ENCODE measurements at regions not wholly inside any gene's neighbourhood (a gene's known extent, or its start where the extent isn't known, plus 50 kb on each side); places are given as distances from the start of the nearest gene placed in this dataset.

DNA sequence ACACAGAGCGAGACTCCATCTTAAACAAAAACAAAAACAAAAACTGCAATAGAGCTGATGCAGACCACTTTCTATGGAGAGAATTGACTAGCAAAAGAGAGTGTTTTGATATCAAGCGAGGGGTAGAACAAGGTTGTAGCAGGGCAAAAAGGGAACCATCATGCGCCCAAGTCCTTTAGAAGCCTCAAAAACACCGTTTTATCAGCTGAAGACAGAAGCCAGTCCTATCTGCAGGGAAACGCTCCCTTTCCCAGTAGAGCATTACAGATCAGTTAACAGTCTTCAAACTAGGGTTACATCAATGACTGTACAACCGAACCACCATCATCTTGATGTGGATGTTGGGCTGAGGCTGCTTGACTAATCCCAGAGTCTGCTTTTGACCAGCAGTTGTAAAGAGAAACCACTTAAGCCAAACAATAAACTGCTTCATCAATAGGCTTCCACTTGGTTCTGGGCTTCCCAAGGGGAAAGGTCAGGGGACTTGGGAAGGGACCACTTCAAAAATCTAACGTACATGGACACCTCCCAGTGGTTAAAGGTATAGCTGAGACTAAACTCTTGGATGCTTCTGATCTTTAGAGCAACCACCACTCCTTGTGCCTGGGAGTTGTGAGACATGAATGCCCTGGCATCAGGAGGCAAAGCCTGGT, 59.6 kb upstream of the SPDEF start:
- no peaks in the 10 kb centered on the region for H3K27me3 ChIP-seq
- peaks cover 14 to 17% of the 10 kb centered on the region in 2 donors for H3K4me1 ChIP-seq
- H3K36me3 ChIP-seq = no peaks in the 10 kb centered on the region
- ATAC-seq = no peak
- in situ Hi-C loops (cut with MboI; ENCODE audit: low sequenced_read_pairs in 4 of 4) = loop anchor here (10.0 to 25.0 kb wide), 5 partner anchors 153 to 428 kb away; partner anchors contain the start of gene PACSIN1 (in 1 of the 4)
- H3K9me3 ChIP-seq = no peaks in the 10 kb centered on the region
- TF ChIP-seq POLR2A (IDR thresholded peaks at IDR 0.05) = no peak
- TF ChIP-seq, protein P1, sequence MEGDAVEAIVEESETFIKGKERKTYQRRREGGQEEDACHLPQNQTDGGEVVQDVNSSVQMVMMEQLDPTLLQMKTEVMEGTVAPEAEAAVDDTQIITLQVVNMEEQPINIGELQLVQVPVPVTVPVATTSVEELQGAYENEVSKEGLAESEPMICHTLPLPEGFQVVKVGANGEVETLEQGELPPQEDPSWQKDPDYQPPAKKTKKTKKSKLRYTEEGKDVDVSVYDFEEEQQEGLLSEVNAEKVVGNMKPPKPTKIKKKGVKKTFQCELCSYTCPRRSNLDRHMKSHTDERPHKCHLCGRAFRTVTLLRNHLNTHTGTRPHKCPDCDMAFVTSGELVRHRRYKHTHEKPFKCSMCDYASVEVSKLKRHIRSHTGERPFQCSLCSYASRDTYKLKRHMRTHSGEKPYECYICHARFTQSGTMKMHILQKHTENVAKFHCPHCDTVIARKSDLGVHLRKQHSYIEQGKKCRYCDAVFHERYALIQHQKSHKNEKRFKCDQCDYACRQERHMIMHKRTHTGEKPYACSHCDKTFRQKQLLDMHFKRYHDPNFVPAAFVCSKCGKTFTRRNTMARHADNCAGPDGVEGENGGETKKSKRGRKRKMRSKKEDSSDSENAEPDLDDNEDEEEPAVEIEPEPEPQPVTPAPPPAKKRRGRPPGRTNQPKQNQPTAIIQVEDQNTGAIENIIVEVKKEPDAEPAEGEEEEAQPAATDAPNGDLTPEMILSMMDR (IDR thresholded peaks at IDR 0.05 in 4 of 5, conservative IDR thresholded peaks at IDR 0.05 in 1 of 5) = no peak
- DNase-seq = no peak
- H3K4me3 ChIP-seq = no peak overlapping the region
- intact Hi-C loops (cut with DNase I; ENCODE audit: low total_unique reads) = no loop called here
- H3K27ac ChIP-seq = no peak overlapping the region

DNA sequence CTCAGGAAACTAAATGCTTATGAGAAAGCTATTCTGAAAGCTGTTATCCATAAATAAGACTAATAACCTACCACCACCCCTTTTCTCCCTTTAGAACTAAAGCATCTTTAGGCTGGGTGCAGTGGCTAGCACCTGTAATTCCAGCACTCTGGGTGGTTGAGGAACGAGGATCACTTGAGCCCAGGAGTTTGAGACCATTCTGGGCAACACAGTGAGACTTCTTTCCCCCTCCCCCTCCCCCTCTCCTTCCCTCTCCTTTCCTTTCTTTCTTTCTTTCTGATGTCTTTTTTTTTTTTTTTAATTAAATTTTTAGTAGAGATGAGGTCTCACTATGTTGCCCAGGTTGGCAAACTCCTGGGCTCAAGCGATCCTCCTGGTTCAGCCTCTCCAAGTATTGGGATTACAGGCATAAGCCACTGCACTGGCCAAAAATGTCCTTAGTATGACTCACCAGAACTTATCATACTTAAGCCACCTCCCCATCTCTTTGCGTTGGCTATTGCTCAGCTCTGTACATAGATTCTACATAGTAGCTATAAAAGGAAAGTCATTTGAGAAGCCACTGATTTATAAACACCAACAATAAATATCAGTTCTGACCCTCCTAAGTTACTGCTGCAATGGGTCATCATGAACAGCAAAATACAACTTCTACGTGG, 54.8 kb upstream of the SPDEF start:
- intact Hi-C loops (cut with DNase I; ENCODE audit: low total_unique reads) (loop anchor here (5.0 kb wide), 1 partner anchor 86 kb away; the partner anchor contains the start of gene ILRUN), in situ Hi-C loops (cut with MboI; ENCODE audit: low sequenced_read_pairs in 4 of 4) (loop anchor here (5.0 to 25.0 kb wide), 6 partner anchors 84 to 424 kb away; partner anchors contain the start of gene PACSIN1 (in 1 of the 4))
- TF ChIP-seq, protein P1 (IDR thresholded peaks at IDR 0.05 in 4 of 5, conservative IDR thresholded peaks at IDR 0.05 in 1 of 5) = no peak
- no peak for TF ChIP-seq POLR2A (IDR thresholded peaks at IDR 0.05)
- Histone ChIP-seq H3K4me3 (no peak overlapping the region), H3K27ac (peak overlapping the region; percentile 60 to 74 (median 68)), H3K36me3 (peaks cover 0 to under 1% of the 10 kb centered on the region in 2 donors), H3K4me1 (peaks cover 34 to 41% of the 10 kb centered on the region in 2 donors), H3K9me3 (no peaks in the 10 kb centered on the region), H3K27me3 (no peaks in the 10 kb centered on the region)
- DNase-seq (no peak), ATAC-seq (no peak)

DNA sequence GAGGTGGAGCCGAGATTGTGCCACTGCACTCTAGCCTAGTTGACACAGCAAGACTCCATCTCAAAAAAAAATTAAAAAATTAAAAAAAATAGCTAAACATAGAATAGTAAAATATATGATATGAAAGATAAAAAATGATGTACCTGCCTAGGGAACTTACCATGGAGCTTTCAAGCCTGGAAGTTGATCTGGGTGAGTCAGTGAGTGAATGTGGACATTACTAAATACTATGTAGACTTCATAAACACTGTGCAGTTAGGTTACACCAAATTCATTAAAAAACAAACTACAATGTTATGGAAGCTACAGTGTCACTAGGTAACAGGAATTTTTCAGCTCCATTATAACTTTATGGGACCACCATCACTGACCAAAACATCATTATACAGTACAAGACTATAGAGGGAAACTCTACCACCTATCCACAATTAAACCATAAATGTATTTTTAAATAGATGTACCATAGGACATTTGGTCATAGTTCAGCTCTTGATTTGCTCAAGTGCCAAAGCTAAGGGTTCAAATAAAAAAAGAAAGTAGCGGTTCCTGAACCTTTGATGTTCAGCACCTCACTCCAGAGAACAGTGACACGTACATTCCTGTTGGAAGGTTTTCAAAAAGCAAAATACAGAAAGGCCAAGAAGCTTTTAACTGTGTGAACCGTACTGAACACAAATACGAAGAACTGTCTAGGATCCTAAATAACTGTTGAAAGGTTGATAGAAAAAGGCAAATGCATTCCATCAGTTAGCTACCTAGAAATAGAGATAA, 52.4 kb upstream of the SPDEF start:
- in situ Hi-C loops (cut with MboI; ENCODE audit: low sequenced_read_pairs in 4 of 4) = loop anchor here (5.0 to 25.0 kb wide), 7 partner anchors 81 to 421 kb away; partner anchors contain the start of gene PACSIN1 (in 1 of the 4)
- TF ChIP-seq, protein P1 (IDR thresholded peaks at IDR 0.05 in 4 of 5, conservative IDR thresholded peaks at IDR 0.05 in 1 of 5) = no peak
- TF ChIP-seq POLR2A (IDR thresholded peaks at IDR 0.05) = no peak
- Histone ChIP-seq H3K27ac (peak overlapping the region; percentile 60 to 74 (median 68)), H3K4me3 (no peak overlapping the region), H3K4me1 (peaks cover 42 to 53% of the 10 kb centered on the region in 2 donors), H3K27me3 (no peaks in the 10 kb centered on the region), H3K36me3 (peaks cover 0 to 5% of the 10 kb centered on the region in 2 donors), H3K9me3 (no peaks in the 10 kb centered on the region)
- ATAC-seq (peak in 1 of 2 donors; percentile 24), DNase-seq (no peak)
- intact Hi-C loops (cut with DNase I; ENCODE audit: low total_unique reads) = loop anchor here (1.0 to 10.0 kb wide), 3 partner anchors 81 to 148 kb away; partner anchors contain the start of gene SNRPC

DNA sequence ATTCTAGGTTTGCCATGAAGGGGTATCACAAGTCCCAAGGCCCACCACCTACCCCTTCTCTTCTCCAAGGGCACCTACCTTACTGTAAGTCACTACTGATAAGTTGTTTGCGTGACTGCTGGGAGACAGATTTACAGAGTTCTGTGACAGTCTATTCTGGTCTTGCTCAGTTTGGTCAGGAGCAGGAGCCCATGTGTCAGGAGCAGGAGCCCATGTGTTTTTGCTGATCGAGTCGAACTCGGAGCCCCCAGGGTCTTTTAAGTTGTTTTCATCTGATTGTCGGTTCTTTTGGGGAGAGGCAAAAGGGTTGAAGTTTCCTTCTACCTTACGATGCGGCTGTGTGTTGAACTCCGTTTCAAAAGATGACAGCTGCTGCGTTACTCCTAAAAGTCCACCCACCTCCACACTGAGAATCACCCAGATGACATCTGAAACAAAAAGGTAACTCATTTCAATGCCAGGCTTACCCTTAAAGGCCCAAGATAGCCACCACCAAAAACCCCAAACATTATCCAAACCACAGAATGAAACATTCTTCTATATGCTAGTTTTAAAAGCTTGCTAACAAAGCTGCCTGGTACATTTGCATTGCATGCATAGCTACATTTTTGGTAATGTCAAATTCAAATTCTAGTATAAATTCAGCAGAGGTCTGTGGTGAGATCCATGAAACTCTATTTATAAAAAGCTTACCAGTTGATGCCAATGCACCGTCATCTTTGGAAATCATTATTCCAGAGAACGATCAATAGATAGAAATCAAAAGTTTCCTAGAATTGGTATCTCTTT, 50.5 kb upstream of the SPDEF start:
- H3K9me3 ChIP-seq = no peaks in the 10 kb centered on the region
- DNase-seq (no peak), ATAC-seq (no peak)
- no peak overlapping the region for H3K27ac ChIP-seq
- H3K27me3 ChIP-seq = no peaks in the 10 kb centered on the region
- intact Hi-C loops (cut with DNase I; ENCODE audit: low total_unique reads) = loop anchor here (10.0 kb wide), 1 partner anchor 148 kb away; the partner anchor contains the start of gene SNRPC
- peaks cover 53 to 65% of the 10 kb centered on the region in 2 donors for H3K4me1 ChIP-seq
- no peak overlapping the region for H3K4me3 ChIP-seq
- TF ChIP-seq, protein P1 (IDR thresholded peaks at IDR 0.05 in 4 of 5, conservative IDR thresholded peaks at IDR 0.05 in 1 of 5) = no peak
- TF ChIP-seq POLR2A (IDR thresholded peaks at IDR 0.05) = no peak
- in situ Hi-C loops (cut with MboI; ENCODE audit: low sequenced_read_pairs in 4 of 4) = loop anchor here (5.0 to 25.0 kb wide), 7 partner anchors 79 to 419 kb away; partner anchors contain the start of gene PACSIN1 (in 1 of the 4)
- peaks cover 0 to 5% of the 10 kb centered on the region in 2 donors for H3K36me3 ChIP-seq
